ENCODE measurements at regions not wholly inside any gene's neighbourhood (a gene's known extent, or its start where the extent isn't known, plus 50 kb on each side); places are given as distances from the start of the nearest gene placed in this dataset.

DNA sequence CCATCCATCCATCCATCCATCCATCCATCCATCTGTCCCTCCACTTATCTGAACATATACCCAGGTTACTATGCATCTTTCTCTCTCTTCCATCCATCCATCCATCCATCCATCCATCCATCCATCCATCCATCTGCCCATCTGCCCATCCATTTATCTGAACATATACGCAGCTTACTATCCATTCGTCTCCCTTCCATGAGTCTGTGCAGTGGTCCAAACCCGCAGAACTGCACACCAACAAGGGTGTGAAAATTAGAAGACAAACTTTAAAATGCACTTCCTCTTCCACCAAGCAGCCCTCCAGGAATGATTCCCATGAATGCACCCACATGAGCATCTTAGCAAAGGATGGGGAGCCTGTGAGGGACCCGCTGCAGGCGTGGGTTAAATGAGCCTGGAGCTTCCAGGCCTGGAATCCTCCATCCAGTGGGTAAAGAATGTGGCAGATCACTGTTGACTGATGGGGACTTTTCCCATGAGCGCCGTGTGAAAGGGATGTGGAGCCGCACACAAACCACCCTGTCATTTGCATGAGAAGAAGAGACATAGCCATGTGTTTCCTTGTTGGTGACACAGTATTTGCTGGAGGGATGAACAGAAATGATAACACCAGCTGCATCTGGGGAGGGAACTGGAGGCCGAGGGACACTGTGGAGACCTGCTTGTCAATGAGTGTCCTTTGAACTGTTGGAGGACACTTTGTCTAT lies 376.6 kb downstream of the ADGRD1 start:
- TF ChIP-seq, protein P1, sequence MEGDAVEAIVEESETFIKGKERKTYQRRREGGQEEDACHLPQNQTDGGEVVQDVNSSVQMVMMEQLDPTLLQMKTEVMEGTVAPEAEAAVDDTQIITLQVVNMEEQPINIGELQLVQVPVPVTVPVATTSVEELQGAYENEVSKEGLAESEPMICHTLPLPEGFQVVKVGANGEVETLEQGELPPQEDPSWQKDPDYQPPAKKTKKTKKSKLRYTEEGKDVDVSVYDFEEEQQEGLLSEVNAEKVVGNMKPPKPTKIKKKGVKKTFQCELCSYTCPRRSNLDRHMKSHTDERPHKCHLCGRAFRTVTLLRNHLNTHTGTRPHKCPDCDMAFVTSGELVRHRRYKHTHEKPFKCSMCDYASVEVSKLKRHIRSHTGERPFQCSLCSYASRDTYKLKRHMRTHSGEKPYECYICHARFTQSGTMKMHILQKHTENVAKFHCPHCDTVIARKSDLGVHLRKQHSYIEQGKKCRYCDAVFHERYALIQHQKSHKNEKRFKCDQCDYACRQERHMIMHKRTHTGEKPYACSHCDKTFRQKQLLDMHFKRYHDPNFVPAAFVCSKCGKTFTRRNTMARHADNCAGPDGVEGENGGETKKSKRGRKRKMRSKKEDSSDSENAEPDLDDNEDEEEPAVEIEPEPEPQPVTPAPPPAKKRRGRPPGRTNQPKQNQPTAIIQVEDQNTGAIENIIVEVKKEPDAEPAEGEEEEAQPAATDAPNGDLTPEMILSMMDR (IDR thresholded peaks at IDR 0.05) = no peak
- no peak overlapping the region for H3K27ac ChIP-seq
- no peaks in the 10 kb centered on the region for H3K4me1 ChIP-seq
- ATAC-seq (no peak), DNase-seq (no peak)
- H3K36me3 ChIP-seq = no peaks in the 10 kb centered on the region
- H3K9me3 ChIP-seq = no peaks in the 10 kb centered on the region
- H3K4me3 ChIP-seq = no peak overlapping the region
- intact Hi-C loops (cut with DNase I) = no loop called here
- H3K27me3 ChIP-seq = no peaks in the 10 kb centered on the region

DNA sequence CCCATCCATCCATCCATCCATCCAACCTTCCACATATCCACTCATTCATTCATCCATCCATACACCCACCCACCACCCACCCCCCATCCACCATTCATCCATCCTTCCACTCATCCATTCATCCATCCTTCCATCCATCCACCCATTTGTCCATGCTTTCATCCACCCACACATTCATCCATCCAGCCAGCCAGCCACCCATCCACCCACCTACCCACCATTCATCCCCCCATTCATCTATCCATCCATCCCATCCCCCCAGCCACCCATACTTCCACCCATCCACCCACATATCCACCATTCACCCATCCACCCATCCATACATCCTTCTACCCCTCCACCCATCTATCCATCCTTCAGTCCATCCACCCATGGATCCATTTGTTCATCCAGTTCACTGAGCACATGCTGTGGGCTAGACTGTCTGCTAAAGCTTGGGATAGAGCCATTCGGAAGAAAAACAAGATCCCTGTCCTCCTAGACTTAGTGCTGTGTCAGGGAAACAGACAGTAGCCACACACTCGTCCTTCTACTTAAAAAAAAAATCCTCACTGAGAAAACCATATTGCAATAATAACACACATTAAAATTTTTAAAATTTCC lies 377.5 kb downstream of the ADGRD1 start:
- TF ChIP-seq, protein P1 (IDR thresholded peaks at IDR 0.05) = no peak
- Histone ChIP-seq H3K4me1 (no peaks in the 10 kb centered on the region), H3K27me3 (no peaks in the 10 kb centered on the region), H3K27ac (no peak overlapping the region), H3K4me3 (no peak overlapping the region), H3K9me3 (no peaks in the 10 kb centered on the region), H3K36me3 (no peaks in the 10 kb centered on the region)
- DNase-seq (no peak), ATAC-seq (no peak)
- intact Hi-C loops (cut with DNase I) = no loop called here

DNA sequence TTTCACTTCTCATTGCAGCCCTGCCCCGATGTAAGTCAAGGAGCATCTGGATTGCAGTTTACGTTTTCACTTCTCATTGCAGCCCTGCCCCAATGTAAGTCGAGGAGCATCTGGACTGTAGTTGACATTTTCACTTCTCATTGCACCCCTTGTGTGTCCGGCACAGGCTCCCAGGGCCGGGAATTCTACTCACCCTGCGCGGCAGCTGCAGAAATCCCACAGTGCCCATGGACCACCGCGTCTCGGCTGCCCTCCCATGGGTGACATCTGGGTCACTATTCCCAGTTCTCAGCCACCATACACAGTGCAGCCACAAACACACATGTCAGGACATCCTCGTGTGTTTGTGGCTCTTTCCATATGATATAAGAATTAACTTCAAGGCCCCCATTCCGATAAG lies 378.5 kb downstream of the ADGRD1 start:
- ATAC-seq = no peak
- no peak for DNase-seq
- no peak overlapping the region for H3K27ac ChIP-seq
- TF ChIP-seq, protein P1 (IDR thresholded peaks at IDR 0.05) = no peak
- H3K4me3 ChIP-seq = no peak overlapping the region
- no peaks in the 10 kb centered on the region for H3K36me3 ChIP-seq
- H3K27me3 ChIP-seq = no peaks in the 10 kb centered on the region
- no peaks in the 10 kb centered on the region for H3K9me3 ChIP-seq
- intact Hi-C loops (cut with DNase I) = no loop called here
- H3K4me1 ChIP-seq = no peaks in the 10 kb centered on the region

DNA sequence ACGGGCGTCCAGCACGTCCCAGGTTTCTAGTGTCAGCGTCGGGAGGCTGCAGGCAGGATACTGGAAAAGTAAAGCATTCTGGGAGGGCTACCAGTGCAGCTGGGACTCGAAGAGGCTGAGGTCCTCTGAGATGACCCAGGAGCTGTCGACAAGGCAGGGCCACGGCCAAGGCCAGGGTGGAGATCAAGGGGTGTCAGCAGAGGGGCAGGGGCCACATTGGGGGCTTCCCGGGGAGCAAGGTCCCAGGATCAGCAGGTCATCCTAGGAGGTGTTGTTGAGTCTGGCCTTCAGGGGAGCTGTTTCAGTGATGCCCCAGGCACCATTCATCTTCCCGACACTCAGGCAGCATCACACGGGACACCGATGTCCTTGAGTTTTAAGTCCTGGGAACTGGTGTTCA lies 377.8 kb upstream of the SFSWAP start:
- DNase-seq (no peak), ATAC-seq (peak; percentile 15)
- TF ChIP-seq, protein P1 (IDR thresholded peaks at IDR 0.05) = no peak
- no peaks in the 10 kb centered on the region for H3K4me1 ChIP-seq
- H3K27ac ChIP-seq = no peak overlapping the region
- H3K36me3 ChIP-seq = no peaks in the 10 kb centered on the region
- no peak overlapping the region for H3K4me3 ChIP-seq
- intact Hi-C loops (cut with DNase I) = no loop called here
- no peaks in the 10 kb centered on the region for H3K27me3 ChIP-seq
- H3K9me3 ChIP-seq = no peaks in the 10 kb centered on the region

DNA sequence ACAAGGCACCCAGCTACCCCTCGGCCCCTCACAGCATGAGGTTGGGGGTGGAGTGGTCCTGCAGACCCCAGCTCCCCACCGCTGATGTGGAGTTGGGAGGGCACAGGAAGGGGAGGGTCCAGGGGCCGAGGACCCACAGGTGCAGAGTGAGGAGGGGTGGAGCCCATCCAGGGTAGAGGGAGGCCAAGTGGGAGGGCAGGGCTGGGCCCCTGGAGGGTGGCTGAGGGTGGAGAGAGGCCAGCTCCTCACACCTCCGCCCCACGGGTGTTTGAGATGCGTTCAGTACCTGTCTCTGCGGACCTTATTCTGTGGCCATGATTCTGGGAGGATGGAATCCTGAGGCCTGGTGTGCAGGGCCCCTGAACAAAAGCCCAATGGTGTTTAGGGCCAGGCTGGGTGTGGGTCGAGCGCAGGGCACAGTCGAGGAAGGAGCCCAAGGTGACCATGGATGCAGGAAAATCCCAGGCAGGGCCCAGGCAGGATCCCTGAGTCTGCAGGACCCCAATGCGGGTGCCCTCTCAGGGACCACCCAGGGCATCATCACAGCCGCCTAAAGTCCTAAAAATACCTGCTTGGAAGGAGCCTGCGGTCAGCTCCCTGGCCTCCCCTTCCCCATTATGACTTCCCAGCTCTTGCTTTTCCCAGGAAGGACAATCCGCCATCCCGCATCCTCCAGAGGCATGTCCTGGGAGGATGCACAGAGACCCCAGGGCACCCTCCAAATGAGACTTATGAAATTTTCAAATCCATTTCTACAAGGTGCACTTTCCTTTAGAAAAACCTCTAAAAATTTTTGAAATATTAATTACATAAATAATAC lies 377.1 kb upstream of the SFSWAP start:
- peak; percentile 37 for ATAC-seq

More for the DNA sequence above, 377.1 kb upstream of the SFSWAP start:
- Histone ChIP-seq H3K36me3 (no peaks in the 10 kb centered on the region), H3K27me3 (no peaks in the 10 kb centered on the region), H3K27ac (no peak overlapping the region), H3K4me1 (no peaks in the 10 kb centered on the region), H3K9me3 (no peaks in the 10 kb centered on the region), H3K4me3 (no peak overlapping the region)
- DNase-seq = no peak
- intact Hi-C loops (cut with DNase I) = no loop called here
- TF ChIP-seq, protein P1 (IDR thresholded peaks at IDR 0.05) = no peak
